GM12865 (cell line): ENCODE measurements at regions not wholly inside any gene's neighbourhood (a gene's known extent, or its start where the extent isn't known, plus 50 kb on each side); places are given as distances from the start of the nearest gene placed in this dataset.
"Not testable (repeated sequence)": the region's sequence is repeated elsewhere in the genome, so short reads cannot be mapped to it uniquely, and the experiment has no call there.

Experiments
- DNase-seq: peaks from one replicate; pipeline ENCODE4 v3.0.0; 2010; ENCODE audit warnings: low read depth
- H3K4me3 ChIP-seq: 2 replicates; pipeline ENCODE4 v1.5.1; 2011; ENCODE audit warnings: mild to moderate bottlenecking, low read depth, low read length, control low read depth
- TF ChIP-seq, protein P1 (sequence below): IDR thresholded peaks from 2 replicates; pipeline ENCODE4 v1.5.1; 2011; ENCODE audit warnings: low read length, control low read depth, low read depth, inconsistent platforms; ENCODE audit not compliant: insufficient read depth; ENCODE audit errors: missing control alignments

DNA sequence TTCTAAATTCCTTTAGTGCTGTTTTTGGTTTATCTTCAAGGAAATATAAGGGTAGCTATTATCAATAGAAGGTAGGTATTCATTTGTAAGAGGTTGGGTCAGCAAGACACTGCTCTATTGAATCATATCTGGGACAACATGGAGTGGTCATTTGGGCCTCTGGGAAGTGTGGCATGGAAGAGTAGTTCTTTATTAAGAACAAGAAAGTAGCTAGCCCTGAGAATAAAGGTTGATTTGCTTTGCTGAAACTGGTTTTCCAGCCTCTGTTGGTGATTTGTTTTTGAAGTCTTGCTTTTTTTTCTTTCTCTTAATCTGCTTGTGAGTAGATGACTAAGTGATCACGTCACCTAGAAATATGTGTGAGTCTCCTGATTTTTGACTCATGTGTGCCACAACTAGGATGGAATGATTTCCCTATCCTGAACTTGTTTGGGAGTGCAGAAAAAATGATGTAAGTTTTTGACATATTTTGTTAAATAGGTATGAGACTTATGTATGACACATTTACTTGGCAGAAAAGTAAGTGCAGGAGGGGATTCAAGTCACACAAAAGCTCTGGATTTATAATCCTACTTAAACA is 381.8 kb downstream of the CENPW start:
- no peak for DNase-seq
- H3K4me3 ChIP-seq = no peak overlapping the region
- TF ChIP-seq, protein P1, sequence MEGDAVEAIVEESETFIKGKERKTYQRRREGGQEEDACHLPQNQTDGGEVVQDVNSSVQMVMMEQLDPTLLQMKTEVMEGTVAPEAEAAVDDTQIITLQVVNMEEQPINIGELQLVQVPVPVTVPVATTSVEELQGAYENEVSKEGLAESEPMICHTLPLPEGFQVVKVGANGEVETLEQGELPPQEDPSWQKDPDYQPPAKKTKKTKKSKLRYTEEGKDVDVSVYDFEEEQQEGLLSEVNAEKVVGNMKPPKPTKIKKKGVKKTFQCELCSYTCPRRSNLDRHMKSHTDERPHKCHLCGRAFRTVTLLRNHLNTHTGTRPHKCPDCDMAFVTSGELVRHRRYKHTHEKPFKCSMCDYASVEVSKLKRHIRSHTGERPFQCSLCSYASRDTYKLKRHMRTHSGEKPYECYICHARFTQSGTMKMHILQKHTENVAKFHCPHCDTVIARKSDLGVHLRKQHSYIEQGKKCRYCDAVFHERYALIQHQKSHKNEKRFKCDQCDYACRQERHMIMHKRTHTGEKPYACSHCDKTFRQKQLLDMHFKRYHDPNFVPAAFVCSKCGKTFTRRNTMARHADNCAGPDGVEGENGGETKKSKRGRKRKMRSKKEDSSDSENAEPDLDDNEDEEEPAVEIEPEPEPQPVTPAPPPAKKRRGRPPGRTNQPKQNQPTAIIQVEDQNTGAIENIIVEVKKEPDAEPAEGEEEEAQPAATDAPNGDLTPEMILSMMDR = no peak

DNA sequence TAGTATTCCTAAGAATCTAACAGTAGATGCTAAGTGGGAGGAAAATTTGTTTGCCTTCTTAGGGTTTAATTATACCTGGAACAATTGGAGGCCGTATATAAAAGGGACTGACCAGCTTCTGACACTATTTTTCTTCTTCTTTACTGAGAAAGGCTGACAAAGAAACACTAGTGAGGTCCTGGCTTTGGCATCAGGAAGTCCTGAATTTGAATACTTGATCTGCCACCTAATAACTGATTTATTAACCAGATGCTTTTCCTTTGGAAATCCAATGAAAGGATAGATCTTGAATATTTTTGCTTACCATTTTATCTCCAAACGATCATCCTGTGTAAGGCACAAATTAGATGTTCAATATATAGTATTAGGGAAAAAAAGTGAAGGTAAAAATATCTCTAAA is 382.5 kb downstream of the CENPW start:
- TF ChIP-seq, protein P1 = no peak
- H3K4me3 ChIP-seq = no peak overlapping the region
- DNase-seq = no peak

DNA sequence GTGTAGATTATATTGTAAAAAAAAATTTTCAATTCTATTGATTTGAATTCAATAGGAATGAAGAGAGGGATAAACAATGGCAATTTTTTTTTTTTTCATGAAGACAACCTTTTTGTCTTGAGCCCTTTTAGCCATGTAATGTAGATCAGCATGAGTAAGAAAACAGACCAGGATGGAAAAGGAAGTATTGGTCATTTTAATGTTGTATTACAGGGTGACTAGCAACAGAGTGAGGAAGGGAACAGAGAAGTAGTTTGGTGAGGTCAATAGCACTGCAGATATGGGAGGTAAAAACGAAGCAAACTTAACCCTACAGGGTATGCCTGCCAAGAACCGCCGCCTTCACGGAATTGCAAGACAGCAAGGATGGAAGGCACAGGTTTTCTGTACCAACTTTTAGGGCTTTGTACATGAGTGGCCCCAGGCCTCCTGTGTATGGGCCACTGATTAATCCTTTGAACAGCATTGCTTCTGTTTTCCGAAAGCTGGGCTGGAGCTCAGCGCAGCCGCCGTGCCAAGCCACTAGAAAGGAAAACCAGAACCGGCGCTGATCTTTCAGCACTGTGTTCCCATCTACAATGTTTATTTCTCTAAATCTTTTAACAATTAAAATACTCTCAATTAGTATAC is 383.7 kb downstream of the CENPW start:
- H3K4me3 ChIP-seq = no peak overlapping the region
- TF ChIP-seq, protein P1 = no peak
- no peak for DNase-seq

DNA sequence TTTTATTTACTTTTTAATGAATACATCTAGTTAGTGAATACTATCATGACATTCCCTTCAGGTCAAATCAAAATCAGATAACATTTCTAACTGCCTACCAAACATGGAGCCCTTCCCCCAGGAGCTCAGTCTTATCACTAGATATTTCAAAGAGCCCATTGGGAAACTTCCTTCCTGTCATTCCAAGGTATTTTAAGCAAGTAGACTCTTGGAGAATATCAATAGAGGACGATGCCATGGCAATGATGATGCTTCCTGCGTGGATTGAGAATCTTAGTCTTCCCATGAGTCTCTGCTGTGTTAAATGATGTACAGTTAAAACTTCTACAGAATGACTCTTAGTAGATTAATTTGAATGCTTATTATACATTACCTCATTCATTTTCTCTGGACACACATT is 384.9 kb downstream of the CENPW start:
- no peak for DNase-seq
- TF ChIP-seq, protein P1 = no peak

DNA sequence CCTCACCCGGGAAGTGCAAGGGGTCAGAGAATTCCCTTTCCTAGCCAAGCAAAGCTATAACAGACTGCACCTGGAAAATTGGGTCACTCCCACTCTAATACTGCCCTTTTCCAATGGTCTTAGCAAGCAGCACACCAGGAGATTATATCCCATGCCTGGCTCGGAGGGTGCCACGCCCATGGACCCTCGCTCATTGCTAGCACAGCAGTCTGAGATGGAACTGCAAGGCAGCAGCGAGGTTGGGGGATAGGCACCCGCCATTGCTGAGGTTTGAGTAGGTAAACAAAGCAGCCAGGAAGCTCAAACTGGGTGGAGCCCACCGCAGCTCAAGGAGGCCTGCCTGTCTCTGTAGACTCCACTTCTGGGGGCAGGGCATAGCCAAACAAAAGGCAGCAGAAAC is 386.5 kb downstream of the CENPW start:
- not testable (repeated sequence) for DNase-seq

More for the DNA sequence above, 384.9 kb downstream of the CENPW start:
- no peak overlapping the region for H3K4me3 ChIP-seq

DNA sequence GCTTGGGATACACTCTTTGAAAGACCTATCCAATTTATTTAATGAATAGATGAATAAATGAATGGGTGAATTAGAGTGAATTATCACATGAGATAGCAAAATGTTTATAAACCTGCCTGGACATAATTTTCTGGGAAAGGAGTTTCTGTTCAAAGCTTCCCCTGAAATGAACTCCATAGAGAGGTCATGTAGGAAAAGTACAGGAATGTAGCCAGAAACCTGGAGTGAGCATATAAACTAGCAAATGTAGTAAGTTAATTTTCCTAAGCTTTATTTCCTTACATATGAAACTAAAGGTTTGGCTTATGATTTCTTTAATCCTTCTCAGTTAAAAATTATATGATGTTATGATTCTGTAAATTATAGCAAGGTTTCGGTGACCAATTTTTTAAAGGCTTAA is 380.3 kb upstream of the RSPO3 start:
- no peak for DNase-seq
- TF ChIP-seq, protein P1 = no peak
- H3K4me3 ChIP-seq = no peak overlapping the region

More for the DNA sequence above, 386.5 kb downstream of the CENPW start:
- H3K4me3 ChIP-seq = not testable (repeated sequence)

DNA sequence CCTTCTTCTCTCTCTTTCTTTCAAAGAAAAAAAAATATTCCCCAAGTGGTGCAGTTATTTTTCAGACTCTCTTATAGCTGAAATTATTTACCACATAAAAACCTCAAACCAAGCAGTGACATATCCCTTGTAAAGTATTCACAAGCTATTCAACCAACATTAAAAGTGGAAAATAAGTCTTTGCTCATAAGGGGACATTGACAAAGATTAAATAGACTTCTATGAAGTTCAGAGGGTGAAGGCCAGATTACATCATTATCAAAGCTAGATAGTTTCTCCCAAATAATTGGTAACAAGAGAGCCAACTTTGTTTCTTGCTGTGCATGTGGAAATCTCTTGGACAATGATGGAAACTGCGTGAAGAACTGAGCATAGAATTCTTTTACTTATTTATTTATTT is 379.8 kb upstream of the RSPO3 start:
- TF ChIP-seq, protein P1 = no peak
- H3K4me3 ChIP-seq = no peak overlapping the region
- no peak for DNase-seq
